Activated naive CD4-positive, alpha-beta T cell treated with anti-CD3 and anti-CD28 coated beads, Interleukin-2, amount 50 U/mL, for 16 hours (primary cell): ENCODE measurements at regions not wholly inside any gene's neighbourhood (a gene's known extent, or its start where the extent isn't known, plus 50 kb on each side); places are given as distances from the start of the nearest gene placed in this dataset.

ENCODE experiments used
- DNase-seq: peaks from one replicate; pipeline ENCODE4 v3.0.0-alpha.2; 2020

DNA sequence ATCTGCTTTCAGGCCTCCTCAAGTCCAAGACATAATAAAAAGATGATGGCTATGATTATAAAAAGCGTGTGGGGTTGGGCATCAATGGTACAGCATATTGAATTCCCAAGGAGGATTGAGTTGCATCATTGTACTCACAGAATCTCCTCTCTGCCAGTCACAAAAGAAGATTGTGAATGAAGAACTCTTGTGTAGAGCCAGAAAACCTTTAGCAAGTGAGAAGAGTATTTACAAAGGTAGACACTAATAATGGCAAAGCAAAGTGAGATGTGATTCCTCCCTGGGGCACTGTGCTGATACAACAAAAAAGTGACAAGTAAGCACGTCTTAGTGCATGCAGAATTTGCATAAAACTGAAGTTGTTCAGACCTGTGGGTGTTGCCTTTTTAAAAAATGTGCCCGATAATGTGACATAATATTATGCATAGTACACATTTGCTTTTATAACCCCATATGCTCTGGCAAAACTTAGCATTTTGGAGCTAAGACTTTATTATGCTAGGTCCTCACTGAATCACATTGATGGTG is 291.2 kb upstream of the TBC1D5 start:
- no peak for DNase-seq

DNA sequence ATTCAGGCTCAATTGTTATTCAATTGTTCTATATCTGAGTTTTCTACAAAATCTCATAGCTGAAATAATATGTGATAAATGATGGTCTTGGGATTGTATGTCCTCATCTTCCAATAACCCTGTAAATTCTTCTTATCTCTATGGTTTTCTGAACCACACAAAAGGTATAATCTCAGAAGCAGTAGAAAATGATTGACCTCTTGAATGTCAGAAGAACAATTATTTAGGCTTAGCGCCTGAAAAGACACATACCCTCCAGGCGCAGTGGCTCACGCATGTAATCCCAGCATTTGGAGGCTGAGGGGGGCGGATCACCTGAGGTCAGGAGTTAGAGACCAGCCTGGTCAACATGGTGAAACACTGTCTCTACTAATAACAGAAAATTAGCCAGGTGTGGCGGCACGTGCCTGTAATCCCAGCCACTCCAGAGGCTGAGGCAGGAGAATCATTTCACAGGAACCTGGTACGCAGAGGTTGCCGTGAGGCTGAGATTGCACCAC is 288.0 kb upstream of the TBC1D5 start:
- DNase-seq = no peak

DNA sequence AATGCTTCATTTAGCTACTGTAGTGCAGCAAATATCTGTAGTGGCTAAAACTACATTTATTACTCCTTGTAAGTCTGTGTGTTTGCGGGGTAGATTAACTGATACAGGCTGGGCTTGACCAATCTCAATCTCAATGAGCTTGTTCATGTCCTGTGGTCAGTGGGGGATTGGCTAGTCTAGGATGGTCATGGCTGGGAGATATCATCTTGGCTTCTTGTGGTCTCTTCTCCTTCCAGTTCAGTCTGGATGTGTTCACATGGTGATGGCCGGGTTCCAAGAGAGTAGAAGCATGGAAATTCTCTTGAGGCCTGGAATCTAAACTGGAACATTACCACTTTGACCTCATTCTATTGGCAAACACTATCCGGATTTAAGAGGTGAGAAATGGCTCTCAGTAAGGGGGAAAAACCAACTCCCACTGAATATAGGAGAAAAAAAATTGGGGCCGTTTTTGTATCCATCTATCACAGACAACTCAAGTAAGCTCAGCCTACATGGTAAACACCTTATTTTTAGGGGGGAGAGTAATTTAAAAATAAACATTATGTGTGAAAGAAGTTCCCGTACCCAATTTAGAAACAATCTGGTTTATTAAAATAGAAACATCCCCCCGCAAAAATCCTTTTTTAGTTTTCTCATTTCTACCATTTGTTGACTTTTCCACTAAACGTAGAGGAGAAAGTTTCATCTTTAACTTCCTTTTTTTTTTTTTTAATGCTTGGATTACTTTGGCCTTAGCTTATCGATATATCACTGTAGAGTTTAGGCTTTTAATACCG is 284.9 kb upstream of the TBC1D5 start:
- no peak for DNase-seq

DNA sequence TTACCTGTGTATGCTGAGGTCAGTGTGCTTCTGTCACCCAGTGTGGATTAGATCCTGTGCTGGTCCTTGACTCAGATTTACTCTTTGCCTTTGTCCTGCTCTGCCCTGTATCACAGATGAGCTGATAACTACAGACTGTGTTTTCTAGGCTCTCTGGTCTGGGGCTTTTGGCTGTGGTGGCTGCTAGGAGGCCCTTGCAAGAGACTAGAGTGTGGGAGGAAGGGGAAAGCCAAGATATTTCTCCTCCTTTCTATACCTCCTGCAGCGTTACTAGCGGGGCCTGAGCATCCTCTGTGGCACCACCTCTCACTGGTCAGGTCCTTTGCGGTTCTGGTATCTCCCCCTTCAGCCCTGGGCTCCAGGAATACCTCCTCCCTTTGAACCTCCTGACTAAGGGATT is 282.3 kb upstream of the TBC1D5 start:
- DNase-seq = no peak

DNA sequence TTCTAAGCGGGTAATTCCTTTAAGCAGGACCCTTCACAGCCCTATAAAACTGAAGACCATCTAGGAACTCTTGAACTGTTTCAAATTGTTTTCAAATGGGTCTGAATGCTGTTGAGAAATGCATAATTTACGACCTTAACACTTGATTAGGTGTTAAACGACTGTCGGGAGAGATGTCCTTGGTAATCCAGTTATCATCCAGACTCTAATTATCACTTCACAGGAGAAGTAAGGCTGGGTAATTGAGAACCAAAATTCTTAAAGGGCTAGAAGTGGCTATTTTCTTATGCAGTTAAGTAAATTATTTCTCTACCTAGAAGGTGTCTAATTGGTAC is 276.7 kb upstream of the TBC1D5 start:
- DNase-seq = no peak

DNA sequence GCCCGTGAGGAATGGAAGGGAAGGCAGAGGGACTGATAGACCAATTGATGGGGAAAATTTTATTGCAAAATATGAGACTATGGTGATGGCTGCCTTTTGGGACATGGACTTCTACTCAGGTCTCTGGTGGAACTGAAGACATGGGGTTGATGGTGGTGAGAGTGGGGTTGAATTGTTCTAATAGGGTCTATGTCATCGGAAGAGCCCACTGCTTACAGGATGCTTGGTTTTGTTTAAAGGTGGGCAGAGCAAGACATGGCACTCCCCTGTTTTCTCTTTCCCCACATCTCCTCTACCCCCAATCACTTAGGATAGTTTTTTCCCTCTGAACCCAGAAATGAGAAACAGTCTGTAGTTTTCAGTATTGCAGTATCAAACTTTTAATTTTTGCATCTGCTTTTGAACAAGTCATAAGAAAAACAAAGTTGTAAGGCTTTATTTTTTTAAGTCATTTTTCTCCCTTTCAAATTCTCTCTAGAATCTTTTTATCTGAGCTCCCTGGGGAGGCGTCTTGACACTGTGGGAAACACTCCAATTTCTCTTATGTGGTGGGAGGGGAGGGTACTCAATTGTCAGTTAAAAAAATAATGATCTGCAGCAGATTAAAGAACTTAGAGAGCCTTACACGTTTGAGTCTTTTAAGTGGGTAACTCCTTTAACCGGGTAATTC is 276.2 kb upstream of the TBC1D5 start:
- no peak for DNase-seq

DNA sequence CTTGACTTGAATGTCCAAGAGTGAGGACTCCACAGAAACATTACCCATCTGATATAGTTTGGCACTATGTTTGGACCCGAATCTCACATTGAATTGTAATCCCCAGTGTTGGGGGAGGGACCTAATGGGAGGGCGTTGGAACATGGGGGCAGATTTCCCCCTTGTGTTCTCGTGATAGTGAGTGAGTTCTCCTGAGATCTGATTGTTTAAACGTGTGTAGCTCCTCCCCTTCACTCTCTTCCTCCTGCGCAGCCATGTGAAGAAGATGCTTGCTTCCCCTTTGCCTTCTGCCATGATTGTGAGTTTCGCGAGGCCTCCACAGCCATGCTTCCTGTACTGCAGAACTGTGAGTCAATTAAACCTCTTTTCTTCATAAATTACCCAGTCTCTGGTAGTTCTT is 273.9 kb upstream of the TBC1D5 start:
- no peak for DNase-seq

DNA sequence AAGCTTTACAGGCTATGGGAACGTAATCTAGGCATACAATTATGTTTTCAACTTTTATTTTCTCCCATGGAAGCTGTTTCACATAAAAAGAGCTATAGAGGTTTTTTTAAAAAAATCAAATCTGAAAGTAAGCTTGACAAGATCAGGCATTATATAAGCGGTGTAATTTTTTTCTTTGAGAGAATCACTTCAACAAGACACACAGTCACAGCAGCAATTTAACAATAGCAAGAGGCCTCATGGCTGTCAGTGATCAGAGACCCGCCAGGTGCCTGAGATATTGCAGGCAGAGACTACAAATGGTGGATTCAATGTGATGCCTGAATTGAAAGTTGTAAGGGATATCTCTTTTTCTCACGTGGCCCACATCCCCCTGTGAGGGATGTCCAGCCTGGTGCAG is 270.5 kb upstream of the TBC1D5 start:
- DNase-seq = no peak

DNA sequence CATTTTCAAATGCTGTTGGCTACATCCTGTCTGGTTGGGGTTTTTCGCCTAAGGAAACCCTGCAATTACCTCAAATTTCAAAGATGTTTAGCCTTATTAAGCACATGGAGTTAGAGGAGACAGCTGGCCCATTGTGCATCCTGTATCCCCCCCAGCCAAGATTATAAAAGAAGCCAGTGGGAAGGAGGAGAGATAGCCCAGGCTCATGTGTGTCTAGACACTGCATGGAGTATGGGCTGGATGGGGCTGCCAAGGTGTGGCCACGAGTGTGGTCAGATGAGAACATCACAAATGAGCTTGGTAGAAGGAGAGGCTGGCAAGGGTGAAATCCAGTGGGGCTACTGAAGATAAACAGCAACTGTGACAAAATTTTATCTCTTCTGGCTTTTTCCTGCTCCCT is 270.0 kb upstream of the TBC1D5 start:
- DNase-seq = no peak

DNA sequence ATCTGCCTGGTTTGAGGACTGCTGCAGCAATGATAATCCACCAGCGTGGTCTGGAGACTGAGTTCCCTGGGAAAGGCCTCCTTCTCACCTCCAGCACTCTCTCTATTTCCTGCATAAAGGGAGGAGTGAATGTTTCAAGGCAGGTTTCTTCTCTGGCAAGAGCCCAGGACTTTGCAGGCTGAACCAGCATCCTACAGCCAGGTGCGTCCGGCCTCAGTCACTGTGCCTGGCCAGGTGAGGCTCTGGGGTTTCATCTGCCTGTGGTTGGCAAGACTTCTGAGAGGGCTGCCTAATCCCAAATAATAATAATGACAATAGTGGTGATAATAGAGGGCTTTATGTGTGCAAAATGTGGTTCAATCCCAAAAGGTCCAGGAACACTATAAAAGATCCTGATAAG is 269.0 kb upstream of the TBC1D5 start:
- DNase-seq = no peak

DNA sequence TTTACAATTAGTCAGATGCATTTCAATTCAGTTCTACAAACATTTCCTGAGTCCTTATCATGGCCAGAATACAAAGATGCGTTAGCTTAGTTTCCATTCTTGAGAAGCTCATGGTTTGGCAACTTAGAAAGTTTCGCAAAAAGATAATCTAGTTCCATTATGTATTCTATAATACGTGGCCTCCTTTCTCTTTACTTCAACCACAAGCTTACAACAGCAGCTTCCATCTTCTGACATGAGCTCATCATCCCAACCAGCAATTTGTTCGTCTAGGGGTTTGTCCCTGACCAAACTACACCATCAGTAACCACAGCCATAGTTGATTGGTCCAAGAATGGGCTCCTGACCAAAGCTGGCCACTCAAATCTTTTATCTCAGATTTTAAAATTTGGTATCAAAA is 267.6 kb upstream of the TBC1D5 start:
- no peak for DNase-seq

DNA sequence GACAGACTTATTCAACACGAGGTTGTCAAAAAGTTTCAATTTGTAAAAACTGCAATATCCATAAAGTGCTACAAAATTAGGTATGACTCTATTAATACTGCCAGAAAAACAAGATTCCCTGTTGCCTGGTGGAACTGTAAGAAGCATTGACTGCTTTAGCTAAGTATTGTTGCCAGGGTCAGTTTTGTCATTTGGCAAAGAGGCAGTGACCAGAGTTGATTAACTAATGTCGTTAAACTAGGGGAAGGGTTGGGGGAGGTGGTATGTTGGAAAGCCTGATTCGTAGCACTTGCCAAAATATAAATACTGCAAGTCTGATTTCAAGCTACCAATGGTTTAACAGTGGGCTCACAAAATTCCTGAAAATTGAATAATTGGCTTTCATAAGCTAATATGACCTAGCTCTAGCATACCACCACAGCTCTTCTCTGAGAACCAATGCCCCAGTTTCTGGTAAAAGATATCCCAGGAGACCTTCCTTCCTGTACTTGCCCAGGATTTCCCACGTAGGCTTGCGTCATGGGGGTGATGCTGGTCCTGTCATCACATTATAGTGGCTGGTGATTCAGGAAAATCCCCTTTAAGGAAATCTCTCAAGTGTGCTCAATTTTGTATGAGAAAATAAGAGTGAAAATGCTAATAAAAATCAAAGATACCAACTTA is 266.4 kb upstream of the TBC1D5 start:
- DNase-seq = no peak

DNA sequence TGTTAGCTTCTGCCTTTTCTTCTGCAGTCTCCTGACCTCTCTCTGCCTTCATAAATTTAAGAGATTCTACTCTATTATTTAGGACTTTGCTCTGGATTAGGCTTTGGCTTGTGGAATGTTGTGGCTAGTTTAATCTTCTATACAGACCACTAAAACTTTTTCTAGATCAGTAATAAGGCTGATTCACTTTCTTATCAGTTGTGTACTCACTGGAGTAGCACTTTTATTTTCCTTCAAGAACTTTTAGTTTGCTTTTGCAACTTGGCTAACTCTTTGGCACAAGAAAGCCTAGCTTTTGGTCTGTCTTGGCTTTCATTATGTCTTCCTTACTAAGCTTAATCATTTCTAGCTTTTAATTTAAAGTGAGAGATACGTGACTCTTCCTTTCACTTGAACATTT is 265.5 kb upstream of the TBC1D5 start:
- no peak for DNase-seq

DNA sequence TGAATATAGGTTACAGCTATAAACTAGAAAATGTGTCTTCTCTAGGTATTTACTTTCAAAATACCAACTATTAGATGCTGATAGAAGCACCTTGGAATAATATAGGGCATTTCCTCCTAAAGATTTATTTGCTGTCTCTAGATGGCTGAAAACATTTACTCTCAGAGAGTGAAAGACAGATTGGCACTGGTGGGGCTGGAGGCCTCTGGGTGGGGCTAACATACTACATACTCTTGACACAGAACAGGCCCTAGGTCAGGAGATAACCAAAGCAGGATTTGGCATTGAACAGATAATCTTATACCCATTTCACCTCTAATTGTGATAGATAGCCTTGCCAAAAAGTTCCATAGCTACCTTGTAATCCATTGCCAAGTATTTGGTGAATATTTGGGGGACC is 253.3 kb upstream of the TBC1D5 start:
- no peak for DNase-seq

DNA sequence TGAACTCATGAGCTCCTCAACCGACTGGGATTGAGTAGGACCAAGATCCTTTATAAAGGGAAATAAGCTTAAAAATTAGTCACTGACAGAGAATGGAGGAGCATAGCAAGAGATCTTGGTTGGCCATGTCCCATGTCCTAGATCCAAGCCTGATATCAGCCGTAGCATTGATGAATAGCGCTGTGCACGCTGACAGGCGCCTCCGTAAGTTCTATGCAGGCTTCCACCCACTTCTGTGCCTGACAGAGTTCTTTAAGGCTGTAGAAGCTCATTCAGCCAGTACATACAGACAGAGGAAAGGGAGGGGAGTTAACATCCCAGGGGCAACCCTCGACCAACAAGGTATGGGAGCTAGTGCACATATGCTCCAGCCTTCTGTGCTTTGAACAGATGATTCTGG is 251.7 kb upstream of the TBC1D5 start:
- DNase-seq = no peak

DNA sequence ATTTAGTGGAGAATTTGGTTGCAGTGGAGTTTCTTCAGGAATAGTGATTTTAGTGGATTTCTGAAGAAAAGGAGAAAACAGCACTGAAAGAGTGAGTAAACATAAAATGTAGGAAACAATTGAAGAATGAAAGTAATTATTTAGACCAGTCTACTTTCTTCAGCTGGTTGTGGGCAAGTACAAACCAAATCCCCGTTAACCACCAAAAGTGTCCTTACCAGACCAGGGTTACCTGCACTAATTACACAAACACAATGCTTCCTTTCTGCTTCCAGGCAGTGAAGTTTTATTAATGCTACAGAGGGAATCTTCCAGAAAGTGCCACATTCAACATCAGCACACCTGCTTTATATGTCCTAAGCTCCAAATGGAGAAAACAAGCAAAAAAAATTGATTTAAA is 248.0 kb upstream of the TBC1D5 start:
- no peak for DNase-seq

DNA sequence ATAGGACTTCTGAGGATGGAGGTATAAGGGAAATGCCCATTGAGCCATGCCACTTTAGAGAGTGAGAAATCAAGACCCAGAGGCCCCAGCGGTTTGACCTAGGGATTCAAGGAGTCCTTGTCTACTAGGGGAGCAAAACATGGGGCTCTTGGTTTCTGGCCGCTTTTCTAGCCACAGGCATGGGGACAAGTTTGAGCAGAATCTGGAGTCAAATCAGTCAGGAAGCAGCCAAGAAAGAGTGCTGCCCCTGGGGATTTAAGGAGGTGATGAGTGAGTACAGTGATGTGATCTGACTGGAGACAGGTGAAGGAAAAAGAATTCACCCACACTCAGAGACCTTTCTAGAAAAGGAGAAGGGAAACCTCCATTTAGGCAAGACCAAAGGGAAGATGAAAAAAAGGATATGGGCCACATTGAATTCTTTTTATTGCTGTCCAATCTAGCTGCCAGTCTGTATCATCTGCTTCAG is 244.0 kb upstream of the TBC1D5 start:
- no peak for DNase-seq

DNA sequence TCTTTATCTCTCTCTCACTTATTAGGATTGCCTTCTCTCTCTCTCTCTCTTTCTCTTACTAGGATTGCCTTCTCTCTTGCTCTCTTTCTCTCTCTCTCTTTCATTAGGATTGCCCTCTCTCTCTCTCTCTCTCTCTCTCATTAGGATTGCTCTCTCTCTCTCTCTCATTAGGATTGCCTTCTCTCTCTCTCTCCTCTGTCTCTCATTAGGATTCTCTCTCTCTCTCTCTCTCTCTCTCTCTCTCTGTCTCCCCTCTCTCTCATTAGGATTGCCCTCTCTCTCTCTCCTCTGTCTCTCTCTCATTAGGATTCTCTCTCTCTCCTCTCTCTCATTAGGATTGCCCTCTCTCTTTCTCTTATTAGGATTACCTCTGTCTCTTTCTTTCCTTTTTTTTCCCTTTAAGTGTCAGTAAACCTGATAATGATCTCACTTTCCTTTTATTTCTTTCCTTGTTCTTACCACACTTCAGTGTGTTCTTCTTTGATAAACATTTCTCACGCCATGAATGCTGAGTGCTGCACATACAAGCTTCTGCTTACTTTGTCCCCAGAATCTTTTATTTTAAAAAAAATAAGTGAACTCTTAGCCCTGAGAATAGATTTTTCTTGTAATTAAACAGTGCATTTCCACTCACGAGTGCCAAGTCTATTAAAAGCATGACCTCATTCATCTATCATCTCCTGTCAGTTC is 243.4 kb upstream of the TBC1D5 start:
- no peak for DNase-seq

DNA sequence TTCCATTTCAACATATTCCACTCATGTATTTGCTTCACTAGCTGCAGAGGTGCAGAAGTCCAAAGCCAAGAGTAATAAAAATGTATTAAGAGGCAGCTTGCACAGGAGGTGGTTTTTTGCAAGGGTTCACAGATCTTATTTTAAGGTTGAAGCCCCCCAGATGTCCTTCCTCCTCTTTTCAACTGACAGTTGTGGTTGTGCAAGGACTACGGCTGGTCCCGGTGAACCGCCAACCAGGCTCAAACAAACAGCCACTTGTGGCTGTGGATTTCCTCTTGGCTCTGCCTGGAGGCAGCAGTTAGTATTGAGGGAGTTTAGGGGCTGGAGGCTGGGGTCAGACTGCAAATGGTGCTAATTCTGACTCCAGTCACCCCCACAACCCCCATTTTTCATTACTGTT is 240.7 kb upstream of the TBC1D5 start:
- no peak for DNase-seq

DNA sequence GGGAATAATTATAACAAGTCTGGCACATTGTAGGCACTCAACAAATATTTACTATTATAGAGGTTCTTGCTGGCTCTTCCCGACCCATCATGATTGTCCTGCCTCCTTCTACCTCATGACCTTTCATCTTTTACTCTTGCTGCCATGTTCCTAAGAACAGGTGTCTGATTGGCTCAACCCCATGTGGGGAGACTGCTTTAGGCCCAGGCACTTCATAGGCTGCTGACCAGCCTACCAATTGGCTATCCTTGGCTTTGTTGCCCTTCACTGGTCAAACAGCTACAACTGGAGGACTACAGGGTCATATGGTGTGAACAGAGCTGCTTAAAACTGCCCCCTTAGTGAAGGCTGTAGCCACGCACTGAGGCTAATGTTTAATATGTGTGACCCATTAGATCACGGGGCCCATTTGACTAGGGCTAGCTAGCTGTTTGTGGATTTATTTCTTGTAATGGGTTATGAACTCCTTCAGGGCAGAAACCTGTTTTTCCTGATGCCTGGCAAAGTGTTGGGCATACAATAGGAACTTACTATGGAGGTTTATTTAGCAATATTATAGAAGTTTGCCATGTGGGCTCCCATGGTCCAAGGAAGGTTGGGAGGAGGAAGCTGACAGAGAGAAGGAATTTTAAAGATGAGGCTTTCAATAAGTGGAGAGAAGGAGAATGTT is 239.9 kb upstream of the TBC1D5 start:
- no peak for DNase-seq

DNA sequence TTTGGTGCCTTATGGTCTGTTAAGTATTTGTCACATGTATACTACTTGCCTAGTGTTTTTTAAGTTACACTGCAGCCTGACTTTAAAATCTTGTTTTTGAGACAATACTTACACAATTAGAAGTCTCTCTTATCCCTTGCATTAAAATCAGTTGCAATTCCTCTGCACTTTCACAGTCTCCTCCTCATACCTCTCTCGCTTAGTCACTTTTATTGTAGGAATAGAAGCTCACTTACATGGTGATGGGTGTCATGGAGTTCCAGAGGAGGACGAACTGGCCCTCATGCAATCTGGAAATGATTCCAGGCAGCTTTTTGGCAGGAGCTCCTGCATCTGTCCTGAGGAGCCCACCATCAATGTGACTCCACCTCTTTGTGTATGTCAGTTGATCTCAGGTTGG is 238.4 kb upstream of the TBC1D5 start:
- DNase-seq = no peak

DNA sequence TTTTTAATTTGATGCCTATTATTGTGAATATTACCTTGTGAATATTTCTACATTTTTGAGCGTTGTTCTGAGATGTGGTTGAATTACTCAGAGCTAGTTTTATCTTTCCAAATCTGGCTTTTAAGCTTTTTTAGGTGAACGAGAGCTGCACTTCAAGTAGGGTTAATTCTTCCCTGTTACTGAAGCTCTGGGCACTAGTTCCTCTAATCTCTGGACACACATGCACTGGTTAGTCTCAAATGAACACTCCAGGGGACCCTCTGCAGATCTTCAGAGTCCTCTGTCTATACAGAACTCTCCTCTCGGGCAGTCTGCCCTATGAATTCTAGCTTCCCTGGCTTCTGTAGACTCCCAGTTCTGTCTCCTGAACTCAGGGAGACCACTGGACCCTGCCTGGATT is 237.5 kb upstream of the TBC1D5 start:
- DNase-seq = no peak

DNA sequence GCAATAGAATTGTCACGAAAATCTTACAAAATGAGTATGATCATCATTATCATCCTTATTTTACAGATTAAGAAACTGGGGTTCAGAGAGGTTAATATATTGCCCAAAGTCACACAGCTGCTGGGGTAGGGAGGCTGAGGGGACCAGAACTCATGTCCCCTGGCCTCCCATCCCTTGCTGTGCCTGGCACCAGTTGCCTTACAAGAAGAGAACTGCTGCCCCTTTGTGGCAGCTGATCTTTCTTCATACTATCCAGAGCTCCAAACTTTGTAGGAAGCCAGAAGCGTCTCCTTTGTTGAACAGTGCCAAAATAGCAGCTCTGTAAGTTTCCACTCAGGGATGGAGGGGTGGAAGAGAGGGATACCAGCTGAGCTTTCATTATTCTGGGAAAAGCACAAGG is 236.8 kb upstream of the TBC1D5 start:
- DNase-seq = no peak
